Glomerular visceral epithelial cell (primary cell): ENCODE measurements at regions not wholly inside any gene's neighbourhood (a gene's known extent, or its start where the extent isn't known, plus 50 kb on each side); places are given as distances from the start of the nearest gene placed in this dataset.

Experiments used
- DNase-seq: peaks from one replicate; pipeline ENCODE4 v3.0.0-alpha.2; 2016; ENCODE audit errors: extremely low spot score

- DNase-seq: no peak
Observed at GRCh38 chrX:134747006-134747405, 50.0 kb downstream of the PABIR2 start.

- DNase-seq: no peak
Observed at GRCh38 chrX:134746410-134746785, 50.6 kb downstream of the PABIR2 start.

DNA sequence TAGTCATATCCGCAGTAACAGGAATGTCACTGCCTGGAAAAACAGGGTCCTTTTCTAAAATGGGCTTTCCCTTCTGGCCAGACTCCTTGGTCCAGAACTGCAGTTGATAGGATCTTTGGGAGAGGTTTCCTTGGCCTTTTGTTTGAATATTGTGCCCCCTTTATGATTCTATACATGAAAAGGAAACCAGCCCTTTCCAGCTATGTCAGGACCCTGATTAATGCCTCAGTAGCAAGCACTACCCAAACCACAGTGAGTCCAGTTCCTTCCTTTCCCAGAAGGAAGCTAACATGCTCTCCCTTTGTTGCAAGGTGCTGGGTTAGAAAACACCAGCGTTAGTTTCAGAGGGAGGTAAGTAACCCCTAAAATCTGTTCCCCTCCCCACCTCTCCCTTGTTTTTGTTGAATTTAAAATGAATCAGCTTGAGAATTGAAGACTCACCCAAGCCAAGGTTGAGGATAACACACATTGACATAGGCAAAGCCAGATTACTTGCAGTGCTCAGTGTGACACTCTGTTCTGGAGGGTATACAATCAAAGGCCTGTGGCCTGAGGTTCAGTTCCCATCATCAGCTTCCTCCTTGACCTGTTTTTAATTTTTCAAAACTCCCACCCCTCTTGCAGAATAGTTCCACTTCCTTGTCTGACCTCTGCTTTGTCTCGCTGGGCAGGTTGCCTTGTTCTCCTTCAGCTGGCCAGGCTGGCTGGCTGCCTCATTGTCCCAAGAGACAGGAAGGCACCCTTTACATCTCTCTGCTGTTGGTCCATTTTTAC, 51.2 kb downstream of the PABIR2 start:
- no peak for DNase-seq

DNA sequence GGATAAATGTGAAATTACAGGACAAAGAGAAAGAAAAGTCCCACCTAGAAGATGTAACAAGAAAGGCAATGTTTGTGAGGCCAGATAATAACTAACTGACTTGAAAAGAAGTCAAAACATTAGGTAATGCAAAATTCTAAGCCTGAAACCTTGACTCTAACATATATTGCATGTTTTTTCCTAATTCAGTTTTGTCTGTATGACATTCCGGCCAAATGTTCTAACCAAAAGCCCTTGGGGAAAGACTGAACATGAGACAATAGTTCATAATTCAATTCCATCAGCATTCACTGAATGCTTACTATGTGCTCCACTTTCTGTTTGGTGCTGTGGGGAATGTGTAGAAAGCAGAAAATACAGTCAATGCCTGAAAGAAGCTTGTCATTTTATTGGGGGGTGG, 53.9 kb downstream of the PABIR2 start:
- DNase-seq: no peak

DNA sequence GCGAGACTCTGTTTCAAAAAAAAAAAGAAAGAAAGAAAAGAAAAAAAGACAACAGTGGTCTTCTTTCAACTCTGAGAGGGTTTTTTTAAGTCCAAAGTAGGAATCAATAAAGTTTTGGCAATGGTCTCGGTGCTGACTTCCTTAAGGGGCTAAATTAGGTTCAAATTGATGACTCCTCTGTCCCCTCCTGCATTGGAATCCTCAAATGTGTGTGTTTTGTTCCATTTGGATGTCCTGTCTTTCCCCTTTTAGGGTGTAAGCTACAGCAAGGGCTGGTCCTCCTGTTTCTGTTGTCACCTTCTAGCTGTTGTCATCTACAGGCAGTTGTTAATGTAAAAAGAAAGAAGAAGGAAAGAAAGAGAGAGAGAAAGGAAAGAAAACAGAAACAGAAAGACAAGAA, 54.4 kb downstream of the PABIR2 start:
- DNase-seq: no peak

GRCh38 chrX:134741746-134742145, 55.3 kb downstream of the PABIR2 start:
- DNase-seq: no peak

GRCh38 chrX:134738986-134739740, 57.8 kb downstream of the PABIR2 start:
- DNase-seq: no peak

DNA sequence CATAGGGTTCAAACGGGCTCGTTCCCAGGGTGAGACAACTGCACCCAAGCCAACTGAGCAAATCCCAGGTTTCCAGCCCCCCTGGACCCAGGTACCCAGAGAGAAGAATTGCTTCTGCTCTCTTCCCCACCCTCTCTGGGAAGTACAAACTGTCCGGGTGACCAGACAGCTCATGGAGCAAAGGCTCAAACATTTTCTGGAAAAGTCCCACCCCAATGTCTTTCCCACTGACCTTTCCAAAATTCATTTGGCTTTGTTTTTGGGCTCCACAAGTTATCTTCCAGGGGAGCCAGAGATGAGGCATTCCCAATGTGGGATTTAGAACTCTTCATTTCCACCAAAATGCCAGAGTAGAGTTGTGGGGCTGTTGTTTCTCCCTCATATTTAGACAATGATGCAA, 58.6 kb downstream of the PABIR2 start:
- DNase-seq: no peak

DNA sequence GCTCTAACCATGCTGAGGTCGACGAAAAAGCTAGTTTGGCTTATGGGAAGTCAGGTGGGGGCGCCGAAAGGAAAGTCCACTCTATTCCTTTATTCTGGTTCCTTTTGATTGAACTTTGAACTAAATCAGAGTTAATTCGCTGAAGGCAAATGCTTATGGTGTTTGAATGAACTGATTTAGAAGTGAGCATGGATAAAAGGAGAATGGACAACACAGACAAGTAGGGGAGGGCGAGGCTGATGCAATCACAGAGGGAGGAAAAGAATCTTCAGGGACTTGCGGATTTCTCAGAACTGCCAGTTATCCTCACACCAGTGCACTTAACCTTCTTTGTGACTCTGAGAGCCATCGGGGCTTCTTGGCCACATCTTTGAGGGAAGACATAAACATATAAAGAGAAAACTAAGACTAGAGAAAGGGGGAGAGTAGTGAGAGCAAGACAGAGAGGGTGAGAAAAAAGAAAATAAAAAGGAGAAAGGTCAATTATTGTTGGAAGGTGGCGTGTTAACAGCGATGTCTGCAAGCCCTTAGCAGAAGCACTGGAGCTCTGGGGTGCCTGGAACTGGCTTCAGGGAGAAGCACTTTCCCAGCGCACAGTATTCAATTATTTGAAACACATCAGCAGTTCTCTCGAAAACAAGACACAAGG, 59.2 kb downstream of the PABIR2 start:
- no peak for DNase-seq

DNA sequence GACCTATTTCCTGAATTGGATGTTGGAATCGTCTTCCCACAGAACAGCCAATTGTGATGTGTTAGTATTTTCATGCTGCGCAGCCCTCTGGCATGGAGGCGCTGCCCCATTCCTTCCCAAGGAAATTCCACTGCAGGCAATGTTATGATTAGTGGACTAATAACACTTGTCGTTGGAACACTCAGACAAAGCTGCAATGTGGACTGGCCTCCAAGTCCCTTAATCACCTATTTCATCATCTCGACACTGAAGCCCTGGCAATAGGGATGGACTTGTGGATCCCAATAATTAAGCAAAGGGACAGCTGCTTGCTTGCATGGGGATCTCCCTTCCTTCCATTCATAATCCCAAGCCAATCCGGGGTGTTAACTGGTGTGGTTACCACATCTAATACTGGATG, 59.9 kb downstream of the PABIR2 start:
- DNase-seq: no peak

- DNase-seq: no peak
Observed at GRCh38 chrX:134736356-134736755, 60.6 kb downstream of the PABIR2 start.

DNA sequence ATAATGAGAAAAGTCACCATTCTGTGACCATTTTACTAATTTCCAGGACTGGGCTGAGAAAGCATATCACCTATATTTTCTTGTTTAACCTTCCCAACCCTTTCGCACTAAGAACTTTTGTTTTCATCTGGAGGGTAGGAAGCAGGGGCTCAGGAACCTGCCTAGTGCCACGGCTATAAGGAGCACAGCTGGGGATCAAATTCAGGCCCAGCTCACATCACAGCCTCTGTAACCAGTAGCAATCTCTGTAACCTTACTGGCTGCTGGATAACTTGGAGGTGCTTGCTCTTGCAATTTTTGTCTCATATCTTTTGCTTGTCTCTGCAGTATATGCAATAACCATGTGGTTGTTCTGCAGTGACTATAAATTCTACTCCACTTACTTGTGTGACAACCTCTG, 62.0 kb downstream of the PABIR2 start:
- DNase-seq: no peak

GRCh38 chrX:134734466-134734952, 62.5 kb downstream of the PABIR2 start:
- peak; percentile 36 for DNase-seq

- no peak for DNase-seq
Observed at GRCh38 chrX:134733591-134733990, 63.4 kb downstream of the PABIR2 start.

- DNase-seq: no peak
Observed at GRCh38 chrX:134732676-134733075, 64.3 kb downstream of the PABIR2 start.

GRCh38 chrX:134732152-134732551, 64.9 kb downstream of the PABIR2 start:
- DNase-seq: no peak

DNA sequence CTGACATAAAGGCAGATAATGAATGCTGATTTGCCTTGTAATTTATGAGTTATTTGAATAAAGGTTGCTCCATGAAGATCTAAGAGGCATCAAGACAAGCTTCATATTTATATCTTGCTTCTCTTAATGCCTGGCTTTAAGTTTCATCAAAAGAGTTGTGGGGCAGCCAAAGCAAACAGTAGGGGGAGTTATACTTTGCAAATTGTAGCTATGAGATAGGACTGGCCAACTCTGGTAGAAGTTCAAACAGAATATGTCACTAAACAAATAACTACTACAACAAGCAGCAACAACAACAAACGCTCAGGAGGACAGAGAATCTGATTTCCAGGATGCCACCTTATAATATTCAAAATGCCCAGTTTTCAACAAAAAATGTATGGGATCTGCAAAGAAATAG, 69.1 kb upstream of the PLAC1 start:
- DNase-seq: no peak

DNA sequence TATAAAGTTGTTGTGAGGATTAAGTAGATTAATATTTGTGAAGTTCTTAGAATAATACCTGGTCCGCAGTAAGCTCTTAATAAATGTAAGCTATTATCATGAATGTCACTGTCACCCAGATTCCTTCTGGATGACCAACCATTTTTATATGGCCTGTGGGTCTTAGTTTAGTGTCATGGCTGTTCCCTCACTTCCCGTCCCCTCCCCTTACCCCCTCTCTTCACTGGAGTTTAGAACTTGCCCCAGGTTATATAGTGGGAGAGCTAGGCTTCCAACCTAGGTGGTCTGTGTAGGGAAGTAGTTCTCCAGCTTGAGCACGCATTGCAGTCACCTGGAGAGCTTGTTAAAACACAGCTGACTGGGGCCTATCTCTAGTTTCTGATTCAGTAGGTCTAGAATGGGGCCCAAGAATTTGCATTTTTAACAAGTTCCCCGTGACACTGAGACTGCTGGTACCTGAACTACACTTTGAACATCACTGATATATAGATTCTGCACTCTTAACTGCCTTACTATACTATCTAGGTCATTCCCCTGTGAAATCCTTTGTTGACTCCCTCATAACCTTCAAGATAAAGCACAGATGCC, 66.9 kb upstream of the PLAC1 start:
- no peak for DNase-seq

DNA sequence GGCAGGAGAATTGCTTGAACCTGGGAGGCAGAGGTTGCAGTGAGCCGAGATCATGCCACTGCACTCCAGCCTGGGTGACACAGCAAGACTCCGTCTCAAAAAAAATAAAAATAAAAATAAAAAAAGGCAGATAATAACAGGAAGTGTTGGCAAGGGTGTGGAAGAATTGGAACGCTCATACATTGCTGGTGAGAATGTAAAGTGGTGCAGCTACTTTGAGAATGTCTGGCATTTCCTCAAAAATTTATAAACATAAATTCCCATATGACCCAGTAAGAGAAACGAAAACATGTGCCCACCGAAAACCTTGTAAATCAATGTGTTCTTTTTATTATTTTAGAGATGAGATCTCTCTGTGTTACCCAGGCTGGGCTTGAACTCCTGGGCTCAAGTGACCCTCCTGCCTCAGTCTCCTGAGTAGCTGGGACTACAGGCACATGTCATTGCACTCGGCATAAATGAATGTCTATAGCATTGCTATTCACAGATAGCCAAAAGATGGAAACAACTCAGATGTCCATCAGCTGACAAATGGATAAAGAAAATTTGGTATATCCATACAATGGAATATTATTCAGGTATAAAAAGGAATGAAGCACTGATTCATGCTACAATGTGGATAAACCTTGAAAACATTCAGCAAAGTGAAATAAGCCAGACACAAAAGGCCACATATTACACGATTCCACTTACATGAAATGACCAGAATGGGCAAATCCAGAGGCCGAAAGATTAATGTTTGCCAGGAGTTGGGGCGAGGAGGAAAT, 63.7 kb upstream of the PLAC1 start:
- DNase-seq: no peak

DNA sequence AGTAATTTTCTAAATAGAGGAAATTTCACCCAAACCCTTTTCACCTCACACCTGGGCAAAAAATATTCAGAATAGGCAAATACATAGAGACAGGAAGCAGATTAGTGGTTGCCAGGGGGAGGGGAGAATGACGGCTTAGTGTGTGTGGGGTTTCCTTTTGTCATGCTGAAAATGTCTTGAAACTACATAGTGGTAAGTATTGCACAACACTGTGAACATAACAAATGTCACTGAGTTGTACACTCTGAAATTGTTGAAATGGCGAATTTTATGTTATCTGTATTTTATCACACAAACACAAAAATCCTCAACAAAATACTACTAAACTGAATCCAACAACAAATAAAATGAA, 60.7 kb upstream of the PLAC1 start:
- peak; percentile 9 for DNase-seq

GRCh38 chrX:134718105-134718965, 60.1 kb upstream of the PLAC1 start:
- DNase-seq: peak; percentile 86
